Esophagus squamous epithelium (tissue), 4 donors: ENCODE measurements at regions not wholly inside any gene's neighbourhood (a gene's known extent, or its start where the extent isn't known, plus 50 kb on each side); places are given as distances from the start of the nearest gene placed in this dataset.

Experiments
- POLR2A ChIP-seq, 4 donors: fragments of 450-650 bp; IDR thresholded peaks; one replicate each; pipeline ENCODE4 v1.6.1; 2017; ENCODE audit warnings: antibody characterized with exemption in 4 of 4, mild to moderate bottlenecking in 4 of 4, moderate library complexity in 3 of 4
- TF ChIP-seq, protein P1 (sequence below), 6 experiments: fragments of 450-650 bp in 4 of 6; fragments of 200-600 bp in 2 of 6; sonication (generic) in 2 of 6; IDR thresholded peaks; one replicate each; pipeline ENCODE4 v1.5.1; 2016 to 2019; ENCODE audit warnings: antibody characterized with exemption in 6 of 6, mild to moderate bottlenecking in 4 of 6, moderate library complexity in 4 of 6

DNA sequence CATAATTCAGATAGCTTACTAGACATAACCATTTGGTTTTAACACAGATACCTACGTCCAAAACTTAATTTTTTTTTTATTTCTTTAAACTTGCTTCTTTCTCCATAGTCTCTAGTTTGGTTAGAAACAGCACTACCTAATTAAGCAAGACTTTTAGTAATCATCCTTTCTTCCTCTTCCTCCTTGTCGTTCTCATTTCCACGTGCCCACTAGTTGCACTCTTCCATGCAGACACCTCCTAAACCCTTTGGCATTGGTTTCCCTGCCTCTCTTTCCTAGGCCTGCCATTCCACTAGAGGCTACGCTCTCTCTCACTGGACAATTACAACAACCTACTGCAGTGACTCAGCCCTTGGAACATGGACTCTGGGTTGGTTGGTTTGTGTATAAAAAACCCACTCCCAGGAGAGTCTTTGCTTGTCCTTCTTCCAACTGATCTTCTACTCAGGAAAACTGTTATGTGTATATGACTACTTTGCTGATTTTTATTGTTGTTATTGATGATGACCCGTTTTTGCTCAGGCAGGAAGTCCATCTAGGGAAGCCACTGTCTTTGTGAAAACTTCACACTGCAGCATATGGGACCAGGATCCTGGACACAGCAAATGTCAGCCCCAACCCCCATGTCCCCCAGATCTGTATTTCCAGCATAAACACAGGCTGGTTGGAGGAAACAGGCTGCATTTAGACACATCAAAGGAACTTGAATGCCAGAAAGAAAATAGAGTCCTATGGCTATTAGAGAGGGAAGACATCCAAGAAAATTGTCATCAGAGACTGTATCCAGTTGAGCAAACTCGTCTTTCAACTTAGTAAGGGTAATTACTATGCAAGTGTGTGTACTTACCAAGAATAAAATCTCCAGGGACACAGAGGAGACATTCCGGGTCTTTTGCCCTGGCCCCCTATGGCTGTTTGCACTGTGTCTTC is 503.2 kb downstream of the GADD45G start:
- TF ChIP-seq POLR2A (IDR thresholded peaks at IDR 0.05), result no peak
- TF ChIP-seq, protein P1, sequence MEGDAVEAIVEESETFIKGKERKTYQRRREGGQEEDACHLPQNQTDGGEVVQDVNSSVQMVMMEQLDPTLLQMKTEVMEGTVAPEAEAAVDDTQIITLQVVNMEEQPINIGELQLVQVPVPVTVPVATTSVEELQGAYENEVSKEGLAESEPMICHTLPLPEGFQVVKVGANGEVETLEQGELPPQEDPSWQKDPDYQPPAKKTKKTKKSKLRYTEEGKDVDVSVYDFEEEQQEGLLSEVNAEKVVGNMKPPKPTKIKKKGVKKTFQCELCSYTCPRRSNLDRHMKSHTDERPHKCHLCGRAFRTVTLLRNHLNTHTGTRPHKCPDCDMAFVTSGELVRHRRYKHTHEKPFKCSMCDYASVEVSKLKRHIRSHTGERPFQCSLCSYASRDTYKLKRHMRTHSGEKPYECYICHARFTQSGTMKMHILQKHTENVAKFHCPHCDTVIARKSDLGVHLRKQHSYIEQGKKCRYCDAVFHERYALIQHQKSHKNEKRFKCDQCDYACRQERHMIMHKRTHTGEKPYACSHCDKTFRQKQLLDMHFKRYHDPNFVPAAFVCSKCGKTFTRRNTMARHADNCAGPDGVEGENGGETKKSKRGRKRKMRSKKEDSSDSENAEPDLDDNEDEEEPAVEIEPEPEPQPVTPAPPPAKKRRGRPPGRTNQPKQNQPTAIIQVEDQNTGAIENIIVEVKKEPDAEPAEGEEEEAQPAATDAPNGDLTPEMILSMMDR (IDR thresholded peaks at IDR 0.05), result no peak
